HCT116 (cell line): ENCODE measurements at regions not wholly inside any gene's neighbourhood (a gene's known extent, or its start where the extent isn't known, plus 50 kb on each side); places are given as distances from the start of the nearest gene placed in this dataset.

Experiments used
- ATAC-seq: fragments of 200-7000 bp; cut with Tn5 transposase; 2 replicates; pipeline ENCODE4 v1.9.1; 2020; ENCODE audit warnings: mild to moderate bottlenecking, moderate library complexity
- BruUV-seq: library from RNA; stranded (reverse); fragments of 400-500 nt; replicated peaks from 2 replicates; lab custom pipeline; 2021; lab: Mats Ljungman, UMichigan
- CTCF ChIA-PET: fragments of 300-600 bp; sonication (Branson Sonifier 250); formaldehyde crosslinking; loops from one replicate; lab custom pipeline; 2021; ENCODE audit warnings: antibody characterized with exemption; lab: Charles Lee
- POLR2A ChIA-PET: fragments of 300-600, 350-600 bp; sonication (Branson Sonifier 250); formaldehyde crosslinking; loops from one replicate; lab custom pipeline; 2021; ENCODE audit warnings: antibody characterized with exemption; lab: Charles Lee
- RAD21 ChIA-PET, 2 experiments: fragments of 300-600 bp; sonication (Branson Sonifier 250); formaldehyde crosslinking; loops; one replicate each; lab custom pipeline; 2023; ENCODE audit warnings: low total read pairs in 2 of 2; ENCODE audit not compliant: uncharacterized antibody in 2 of 2, unreplicated experiment in 2 of 2, low non-redundant PET in 1 of 2; lab: Charles Lee
- DNase-seq: peaks from one replicate; pipeline ENCODE4 v3.0.0-alpha.2; 2010; ENCODE audit warnings: low read depth, low spot score
- H2AFZ ChIP-seq: fragments of 200-600 bp; shearing (Covaris generic), sonication (generic); 2 replicates; pipeline ENCODE4 v1.6.1; 2017; ENCODE audit warnings: low read depth, mixed run types, mixed read lengths, antibody characterized with exemption, low read length; ENCODE audit not compliant: poor library complexity, severe bottlenecking
- H3K27ac ChIP-seq: 2 replicates; pipeline ENCODE4 v1.5.1; 2012; ENCODE audit warnings: low read depth, low read length
- H3K27me3 ChIP-seq: fragments of 200-600 bp; sonication (generic); 2 replicates; pipeline ENCODE4 v1.6.1; 2016; ENCODE audit warnings: mixed run types, low read length, mixed read lengths; ENCODE audit not compliant: insufficient read depth
- H3K36me3 ChIP-seq, 2 experiments: fragments of 200-500 bp in 1 of 2; fragments of 200-600 bp in 1 of 2; sonication (Bioruptor generic) in 1 of 2; sonication (generic) in 1 of 2; 2 replicates each; pipeline versions ENCODE4 v1.5.1 to v1.6.1; 2014 to 2016; ENCODE audit warnings: low read length in 2 of 2, inconsistent platforms in 1 of 2, mixed read lengths in 1 of 2, mixed run types in 1 of 2; ENCODE audit not compliant: insufficient read depth in 2 of 2, control insufficient read depth in 1 of 2
- H3K4me1 ChIP-seq, 2 experiments: fragments of 200-600 bp in 1 of 2; sonication (generic) in 1 of 2; 2 replicates each; pipeline versions ENCODE4 v1.5.1 to v1.6.1; 2012 to 2017; ENCODE audit warnings: low read length in 2 of 2, inconsistent platforms in 1 of 2, mild to moderate bottlenecking in 1 of 2, mixed read lengths in 1 of 2, mixed run types in 1 of 2, moderate library complexity in 1 of 2; ENCODE audit not compliant: insufficient read depth in 2 of 2, control insufficient read depth in 1 of 2
- H3K4me2 ChIP-seq: fragments of 200-600 bp; sonication (generic); 2 replicates; pipeline ENCODE4 v1.6.1; 2017; ENCODE audit warnings: mixed run types, low read length, mixed read lengths
- H3K4me3 ChIP-seq, 2 experiments: fragments of 200-600 bp in 1 of 2; sonication (generic) in 1 of 2; replicated peaks in 1 of 2; 2 replicates each; pipeline ENCODE4 v1.5.1; 2011 to 2016; ENCODE audit warnings: low read length in 2 of 2, control low read depth in 1 of 2, low read depth in 1 of 2, mild to moderate bottlenecking in 1 of 2, mixed read lengths in 1 of 2, mixed run types in 1 of 2
- H3K79me2 ChIP-seq: fragments of 200-600 bp; sonication (generic); 2 replicates; pipeline ENCODE4 v1.6.1; 2017; ENCODE audit warnings: mild to moderate bottlenecking, mixed run types, low read length, moderate library complexity, mixed read lengths; ENCODE audit not compliant: insufficient read depth
- H3K9ac ChIP-seq: fragments of 200-600 bp; sonication (generic); 2 replicates; pipeline ENCODE4 v1.6.1; 2016; ENCODE audit warnings: low read length, mixed read lengths
- H3K9me2 ChIP-seq: fragments of 200-600 bp; sonication (generic), shearing (Covaris generic); 2 replicates; pipeline ENCODE4 v1.6.1; 2017; ENCODE audit warnings: mixed run types, mild to moderate bottlenecking, moderate library complexity; ENCODE audit not compliant: insufficient read depth
- H3K9me3 ChIP-seq, 2 experiments: fragments of 200-500 bp in 1 of 2; fragments of 200-600 bp in 1 of 2; sonication (Bioruptor generic) in 1 of 2; sonication (generic) in 1 of 2; 2 replicates each; pipeline ENCODE4 v1.6.1; 2014 to 2017; ENCODE audit warnings: low read length in 2 of 2, mixed read lengths in 2 of 2, inconsistent platforms in 1 of 2, low read depth in 1 of 2, mild to moderate bottlenecking in 1 of 2, mixed run types in 1 of 2, moderate library complexity in 1 of 2; ENCODE audit not compliant: control insufficient read depth in 1 of 2, insufficient read depth in 1 of 2
- H4K20me1 ChIP-seq: fragments of 200-600 bp; sonication (generic), shearing (Covaris generic); 2 replicates; pipeline ENCODE4 v1.6.1; 2017; ENCODE audit warnings: mixed run types, mild to moderate bottlenecking, moderate library complexity; ENCODE audit not compliant: insufficient read depth
- CTCF ChIP-seq, 3 experiments: fragments of 200-600 bp in 1 of 3; sonication (generic) in 1 of 3; IDR thresholded peaks in 2 of 3; conservative IDR thresholded peaks in 1 of 3; 2 replicates each; pipeline ENCODE4 v1.5.1; 2012 to 2017; ENCODE audit warnings: low read depth in 2 of 3, low read length in 2 of 3, antibody characterized with exemption in 1 of 3, borderline replicate concordance in 1 of 3, control low read depth in 1 of 3, mild to moderate bottlenecking in 1 of 3, mixed read lengths in 1 of 3, mixed run types in 1 of 3, moderate library complexity in 1 of 3; ENCODE audit not compliant: insufficient read depth in 1 of 3
- POLR2A ChIP-seq: IDR thresholded peaks from 2 replicates; pipeline ENCODE4 v1.7.0; 2011; ENCODE audit warnings: borderline replicate concordance; ENCODE audit not compliant: insufficient read depth, insufficient read length; ENCODE audit errors: extremely low read depth
- SP1 ChIP-seq: IDR thresholded peaks from 2 replicates; pipeline ENCODE4 v1.6.1; 2012; ENCODE audit warnings: low read depth
- SRF ChIP-seq: IDR thresholded peaks from 2 replicates; pipeline ENCODE4 v1.6.1; 2012; ENCODE audit warnings: low read depth
- intact Hi-C: fragments of 100-400 bp; cut with micrococcal nuclease; formaldehyde crosslinking; loops from 2 replicates; pipeline ENCODE4 v1.10.0; 2022

GRCh38 chr5:125120012-125120411 is 373.6 kb upstream of the ZNF608 start:
- CTCF ChIA-PET, result no interaction called here

More at GRCh38 chr5:125120012-125120411, 373.6 kb upstream of the ZNF608 start:
- ATAC-seq (no peak), DNase-seq (no peak)
- no peaks in the 10 kb centered on the region for H3K4me1 ChIP-seq
- no peaks in the 10 kb centered on the region for H3K27me3 ChIP-seq
- no peaks in the 10 kb centered on the region for H3K9me2 ChIP-seq
- H4K20me1 ChIP-seq, result no peaks in the 10 kb centered on the region
- H2AFZ ChIP-seq, result no peak overlapping the region
- no peak overlapping the region for H3K4me2 ChIP-seq
- no peak overlapping the region for H3K9ac ChIP-seq
- BruUV-seq, result no TSS peak
- RAD21 ChIA-PET, result no interaction called here
- H3K4me3 ChIP-seq, result no peak overlapping the region
- POLR2A ChIA-PET, result no interaction called here
- no peak overlapping the region for H3K27ac ChIP-seq
- no peaks in the 10 kb centered on the region for H3K9me3 ChIP-seq
- TF ChIP-seq SRF (no peak), CTCF (IDR thresholded peaks at IDR 0.05 in 2 of 3, conservative IDR thresholded peaks at IDR 0.05 in 1 of 3; ENCODE audit: borderline replicate concordance in 1 of 3, insufficient read depth in 1 of 3, low read depth in 2 of 3, low read length in 2 of 3) (no peak), SP1 (no peak), POLR2A (no peak)
- H3K79me2 ChIP-seq, result no peaks in the 10 kb centered on the region
- intact Hi-C loops, result no loop called here
- H3K36me3 ChIP-seq, result no peaks in the 10 kb centered on the region
